ENCODE measurements at regions not wholly inside any gene's neighbourhood (a gene's known extent, or its start where the extent isn't known, plus 50 kb on each side); places are given as distances from the start of the nearest gene placed in this dataset.

DNA sequence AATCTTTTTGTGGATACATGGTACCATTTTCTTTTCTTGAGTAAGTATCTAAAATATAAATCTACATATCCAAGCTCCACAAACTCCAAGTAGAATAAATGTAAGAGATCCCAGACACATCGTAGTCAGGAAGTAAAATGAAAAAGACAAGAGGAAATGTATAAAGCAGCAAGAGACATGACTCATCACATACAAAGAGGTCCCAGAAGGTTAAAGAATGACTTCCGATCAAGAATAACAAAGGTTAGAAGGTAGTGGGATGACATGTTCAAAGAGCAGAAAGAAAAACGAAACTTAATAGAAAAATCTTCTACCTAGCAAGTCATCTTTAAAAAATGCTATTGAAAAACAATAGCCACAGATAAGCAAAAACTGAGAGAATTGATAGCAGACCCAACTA lies 705.8 kb downstream of the NR2F2 start:
- no peak for DNase-seq
- no peak overlapping the region for H3K9ac ChIP-seq (ENCODE audit: low read length)
- no peaks in the 10 kb centered on the region for H3K4me1 ChIP-seq (ENCODE audit: low read length)
- no peaks in the 10 kb centered on the region for H3K27me3 ChIP-seq (ENCODE audit: low read length)
- H4K20me1 ChIP-seq (ENCODE audit: insufficient read depth, low read depth, low read length): no peaks in the 10 kb centered on the region
- no peak overlapping the region for H3K27ac ChIP-seq (ENCODE audit: low read length)
- no peak overlapping the region for H3K4me3 ChIP-seq (ENCODE audit: low read length)
- no peak overlapping the region for H3K4me2 ChIP-seq (ENCODE audit: low read depth, low read length, poor library complexity, severe bottlenecking)
- H2AFZ ChIP-seq (ENCODE audit: low read length): no peak overlapping the region
- H3K36me3 ChIP-seq (ENCODE audit: insufficient read depth, low read length): no peaks in the 10 kb centered on the region
- H3K79me2 ChIP-seq (ENCODE audit: low read length): no peaks in the 10 kb centered on the region
- peaks cover 41% of the 10 kb centered on the region for H3K9me3 ChIP-seq (ENCODE audit: low read length)
- no peaks in the 10 kb centered on the region for H3K9me2 ChIP-seq (replicated peaks; ENCODE audit: insufficient read depth, low read length)

DNA sequence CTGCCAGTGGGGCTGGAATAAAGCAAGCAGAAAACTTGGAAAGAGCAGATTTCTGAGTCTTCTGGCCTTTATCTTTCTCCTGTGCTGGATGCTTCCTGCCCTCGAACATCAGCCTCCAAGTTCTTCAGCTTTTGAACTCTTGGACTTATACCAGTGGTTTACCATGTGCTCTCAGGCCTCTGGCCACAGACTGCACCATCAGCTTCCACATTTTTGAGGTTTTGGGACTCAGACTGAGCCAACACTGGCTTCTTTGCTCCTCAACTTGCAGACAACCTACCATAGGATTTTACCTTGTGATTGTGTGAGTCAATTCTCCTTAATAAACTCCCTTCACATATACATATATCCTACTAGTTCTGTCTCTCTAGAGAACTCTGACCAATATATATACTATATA lies 706.6 kb downstream of the NR2F2 start:
- H3K4me3 ChIP-seq (ENCODE audit: low read length): no peak overlapping the region
- H3K27ac ChIP-seq (ENCODE audit: low read length): no peak overlapping the region
- H4K20me1 ChIP-seq (ENCODE audit: insufficient read depth, low read depth, low read length): no peaks in the 10 kb centered on the region
- no peaks in the 10 kb centered on the region for H3K27me3 ChIP-seq (ENCODE audit: low read length)
- no peaks in the 10 kb centered on the region for H3K36me3 ChIP-seq (ENCODE audit: insufficient read depth, low read length)
- H3K4me2 ChIP-seq (ENCODE audit: low read depth, low read length, poor library complexity, severe bottlenecking): no peak overlapping the region
- H3K9ac ChIP-seq (ENCODE audit: low read length): no peak overlapping the region
- H3K9me3 ChIP-seq (ENCODE audit: low read length): peaks cover 41% of the 10 kb centered on the region
- no peaks in the 10 kb centered on the region for H3K79me2 ChIP-seq (ENCODE audit: low read length)
- H2AFZ ChIP-seq (ENCODE audit: low read length): no peak overlapping the region
- H3K9me2 ChIP-seq (replicated peaks; ENCODE audit: insufficient read depth, low read length): no peaks in the 10 kb centered on the region
- DNase-seq: no peak
- no peaks in the 10 kb centered on the region for H3K4me1 ChIP-seq (ENCODE audit: low read length)

DNA sequence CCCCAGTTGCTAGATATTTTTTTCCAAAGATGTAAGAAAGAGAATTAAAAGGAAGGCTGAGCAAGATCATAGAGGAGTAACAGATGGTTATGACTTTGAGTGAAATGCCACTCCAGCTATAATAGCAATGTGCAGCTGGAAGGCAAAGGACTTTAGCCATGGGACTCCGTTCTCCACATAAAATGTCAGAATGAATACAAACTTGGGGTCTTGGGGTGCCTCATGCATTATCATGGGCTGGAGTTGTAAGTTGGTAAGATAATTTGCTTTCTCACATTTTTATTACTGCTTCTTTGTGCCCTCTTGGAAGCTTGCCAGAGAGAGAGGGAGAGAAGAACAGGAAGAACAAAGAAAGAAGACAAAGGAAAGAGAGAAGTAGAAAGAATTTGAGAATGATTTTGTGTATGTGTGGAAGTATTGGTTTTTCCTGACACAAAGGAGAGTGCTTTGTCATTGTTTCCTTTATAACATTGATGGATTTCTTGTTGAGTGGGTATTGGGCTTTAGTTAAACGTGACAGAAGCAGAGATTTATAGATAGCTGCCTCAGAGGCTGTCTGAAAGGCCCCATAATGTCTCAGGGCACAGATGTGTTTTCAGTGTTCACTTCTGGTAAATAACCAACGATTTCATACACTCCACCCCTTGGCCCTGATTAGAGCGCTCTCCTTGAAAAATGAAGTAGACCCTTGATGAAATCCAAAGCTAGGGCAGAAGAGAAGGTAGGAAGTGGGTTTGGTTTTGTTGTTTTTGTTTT lies 715.3 kb downstream of the NR2F2 start:
- no peak overlapping the region for H3K9ac ChIP-seq (ENCODE audit: low read length)
- no peaks in the 10 kb centered on the region for H3K36me3 ChIP-seq (ENCODE audit: insufficient read depth, low read length)
- H4K20me1 ChIP-seq (ENCODE audit: insufficient read depth, low read depth, low read length): no peaks in the 10 kb centered on the region
- no peak overlapping the region for H3K27ac ChIP-seq (ENCODE audit: low read length)
- H3K9me2 ChIP-seq (replicated peaks; ENCODE audit: insufficient read depth, low read length): no peaks in the 10 kb centered on the region
- no peaks in the 10 kb centered on the region for H3K79me2 ChIP-seq (ENCODE audit: low read length)
- no peak for DNase-seq
- H3K4me3 ChIP-seq (ENCODE audit: low read length): no peak overlapping the region
- no peak overlapping the region for H2AFZ ChIP-seq (ENCODE audit: low read length)
- H3K27me3 ChIP-seq (ENCODE audit: low read length): no peaks in the 10 kb centered on the region
- no peaks in the 10 kb centered on the region for H3K4me1 ChIP-seq (ENCODE audit: low read length)
- H3K4me2 ChIP-seq (ENCODE audit: low read depth, low read length, poor library complexity, severe bottlenecking): no peak overlapping the region
- H3K9me3 ChIP-seq (ENCODE audit: low read length): peaks cover 29% of the 10 kb centered on the region

DNA sequence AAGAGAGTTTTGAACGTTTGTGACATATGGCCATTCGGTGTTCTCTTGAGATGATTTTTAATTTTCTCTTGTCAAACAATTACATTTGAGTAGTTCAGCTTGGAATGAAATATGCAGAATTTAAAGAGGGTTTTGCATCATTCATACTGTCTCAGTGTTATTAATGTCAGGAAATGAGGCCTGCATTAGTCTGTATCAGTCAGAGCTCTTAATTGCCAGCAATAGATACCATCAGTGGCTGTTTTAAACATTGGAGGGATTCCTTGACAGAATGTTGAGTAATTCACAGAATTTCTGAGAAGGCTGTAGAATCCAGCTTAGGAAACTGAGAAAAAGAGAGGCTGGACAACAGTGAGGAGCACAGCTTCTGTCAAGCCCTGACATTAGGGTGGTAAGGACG lies 722.0 kb downstream of the NR2F2 start:
- Histone ChIP-seq H3K9me3 (ENCODE audit: low read length) (peaks cover 38% of the 10 kb centered on the region), H3K4me2 (ENCODE audit: low read depth, low read length, poor library complexity, severe bottlenecking) (no peak overlapping the region), H3K9me2 (replicated peaks; ENCODE audit: insufficient read depth, low read length) (no peaks in the 10 kb centered on the region), H3K4me1 (ENCODE audit: low read length) (no peaks in the 10 kb centered on the region), H3K27me3 (ENCODE audit: low read length) (no peaks in the 10 kb centered on the region), H3K9ac (ENCODE audit: low read length) (no peak overlapping the region), H3K27ac (ENCODE audit: low read length) (no peak overlapping the region), H2AFZ (ENCODE audit: low read length) (no peak overlapping the region), H3K79me2 (ENCODE audit: low read length) (no peaks in the 10 kb centered on the region), H4K20me1 (ENCODE audit: insufficient read depth, low read depth, low read length) (no peaks in the 10 kb centered on the region), H3K36me3 (ENCODE audit: insufficient read depth, low read length) (no peaks in the 10 kb centered on the region), H3K4me3 (ENCODE audit: low read length) (no peak overlapping the region)
- DNase-seq: no peak

DNA sequence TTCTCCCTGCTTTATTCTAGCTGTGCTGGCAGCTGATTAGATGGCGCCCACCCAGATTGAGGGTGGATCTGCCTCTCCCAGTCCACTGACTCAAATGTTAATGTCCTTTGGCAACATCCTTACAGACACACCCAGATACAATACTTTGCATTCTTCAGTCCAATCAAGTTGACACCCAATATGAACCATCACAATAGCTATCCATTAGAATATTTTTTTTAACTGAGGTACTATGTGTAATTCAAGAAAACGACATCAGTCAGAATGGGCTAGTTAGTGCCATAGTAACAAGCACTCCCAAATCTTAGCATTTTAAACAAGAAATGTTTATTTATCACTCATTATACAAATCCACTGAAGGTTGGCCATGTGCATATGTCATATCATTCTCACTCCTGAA lies 723.1 kb downstream of the NR2F2 start:
- peaks cover 40% of the 10 kb centered on the region for H3K9me3 ChIP-seq (ENCODE audit: low read length)
- no peak overlapping the region for H3K4me2 ChIP-seq (ENCODE audit: low read depth, low read length, poor library complexity, severe bottlenecking)
- H4K20me1 ChIP-seq (ENCODE audit: insufficient read depth, low read depth, low read length): no peaks in the 10 kb centered on the region
- no peaks in the 10 kb centered on the region for H3K4me1 ChIP-seq (ENCODE audit: low read length)
- H3K27me3 ChIP-seq (ENCODE audit: low read length): no peaks in the 10 kb centered on the region
- H2AFZ ChIP-seq (ENCODE audit: low read length): no peak overlapping the region
- no peak for DNase-seq
- H3K27ac ChIP-seq (ENCODE audit: low read length): no peak overlapping the region
- H3K9me2 ChIP-seq (replicated peaks; ENCODE audit: insufficient read depth, low read length): no peaks in the 10 kb centered on the region
- H3K9ac ChIP-seq (ENCODE audit: low read length): no peak overlapping the region
- H3K4me3 ChIP-seq (ENCODE audit: low read length): no peak overlapping the region
- no peaks in the 10 kb centered on the region for H3K36me3 ChIP-seq (ENCODE audit: insufficient read depth, low read length)
- H3K79me2 ChIP-seq (ENCODE audit: low read length): no peaks in the 10 kb centered on the region

DNA sequence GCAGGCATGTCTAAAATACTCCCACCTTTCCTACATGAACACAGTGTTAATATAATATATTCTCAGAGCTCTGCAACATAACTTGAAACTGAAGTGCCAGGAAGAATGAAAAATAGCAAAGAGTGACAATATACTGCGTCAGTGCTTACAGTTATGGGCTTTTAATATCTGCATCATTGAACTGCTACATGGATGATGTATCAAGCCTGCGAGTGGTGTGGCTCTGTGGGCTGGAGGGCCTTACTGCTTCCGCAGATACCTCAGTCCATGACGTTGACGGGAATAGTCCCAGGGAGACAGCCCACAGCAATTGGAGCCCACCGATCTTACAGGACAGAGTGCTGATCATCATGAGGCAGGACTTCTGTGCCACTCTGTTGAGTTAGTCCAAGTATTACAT lies 727.0 kb downstream of the NR2F2 start:
- no peak overlapping the region for H2AFZ ChIP-seq (ENCODE audit: low read length)
- H3K9ac ChIP-seq (ENCODE audit: low read length): no peak overlapping the region
- H3K27me3 ChIP-seq (ENCODE audit: low read length): no peaks in the 10 kb centered on the region
- no peaks in the 10 kb centered on the region for H4K20me1 ChIP-seq (ENCODE audit: insufficient read depth, low read depth, low read length)
- no peaks in the 10 kb centered on the region for H3K4me1 ChIP-seq (ENCODE audit: low read length)
- no peaks in the 10 kb centered on the region for H3K9me2 ChIP-seq (replicated peaks; ENCODE audit: insufficient read depth, low read length)
- no peaks in the 10 kb centered on the region for H3K36me3 ChIP-seq (ENCODE audit: insufficient read depth, low read length)
- H3K4me3 ChIP-seq (ENCODE audit: low read length): no peak overlapping the region
- H3K9me3 ChIP-seq (ENCODE audit: low read length): peaks cover 38% of the 10 kb centered on the region
- no peak for DNase-seq
- H3K79me2 ChIP-seq (ENCODE audit: low read length): no peaks in the 10 kb centered on the region
- no peak overlapping the region for H3K4me2 ChIP-seq (ENCODE audit: low read depth, low read length, poor library complexity, severe bottlenecking)
- H3K27ac ChIP-seq (ENCODE audit: low read length): no peak overlapping the region

DNA sequence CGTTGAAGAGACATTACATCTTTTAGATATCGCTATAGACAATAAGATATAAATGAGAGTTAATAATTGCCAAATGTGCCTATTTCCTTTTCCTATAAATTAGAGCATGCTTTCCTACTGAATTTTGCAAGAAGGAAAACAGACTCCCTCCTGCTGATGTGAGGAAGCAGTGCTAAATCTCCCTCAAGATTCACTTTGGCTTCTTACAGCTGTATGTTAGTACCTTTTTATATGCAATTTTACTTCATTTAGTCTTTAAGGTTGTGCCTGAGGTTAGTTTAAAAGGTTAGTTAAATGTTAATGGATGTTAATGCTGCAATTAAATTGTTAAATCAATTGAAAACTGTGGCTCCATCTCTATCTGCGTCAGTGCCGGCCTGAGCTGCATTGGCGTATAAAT lies 728.8 kb downstream of the NR2F2 start:
- Histone ChIP-seq H3K9me3 (ENCODE audit: low read length) (peaks cover 38% of the 10 kb centered on the region), H4K20me1 (ENCODE audit: insufficient read depth, low read depth, low read length) (no peaks in the 10 kb centered on the region), H3K79me2 (ENCODE audit: low read length) (no peaks in the 10 kb centered on the region), H3K9ac (ENCODE audit: low read length) (no peak overlapping the region), H3K4me2 (ENCODE audit: low read depth, low read length, poor library complexity, severe bottlenecking) (no peak overlapping the region), H3K4me3 (ENCODE audit: low read length) (no peak overlapping the region), H3K4me1 (ENCODE audit: low read length) (no peaks in the 10 kb centered on the region), H3K9me2 (replicated peaks; ENCODE audit: insufficient read depth, low read length) (no peaks in the 10 kb centered on the region), H2AFZ (ENCODE audit: low read length) (no peak overlapping the region), H3K36me3 (ENCODE audit: insufficient read depth, low read length) (no peaks in the 10 kb centered on the region), H3K27me3 (ENCODE audit: low read length) (no peaks in the 10 kb centered on the region), H3K27ac (ENCODE audit: low read length) (no peak overlapping the region)
- no peak for DNase-seq

DNA sequence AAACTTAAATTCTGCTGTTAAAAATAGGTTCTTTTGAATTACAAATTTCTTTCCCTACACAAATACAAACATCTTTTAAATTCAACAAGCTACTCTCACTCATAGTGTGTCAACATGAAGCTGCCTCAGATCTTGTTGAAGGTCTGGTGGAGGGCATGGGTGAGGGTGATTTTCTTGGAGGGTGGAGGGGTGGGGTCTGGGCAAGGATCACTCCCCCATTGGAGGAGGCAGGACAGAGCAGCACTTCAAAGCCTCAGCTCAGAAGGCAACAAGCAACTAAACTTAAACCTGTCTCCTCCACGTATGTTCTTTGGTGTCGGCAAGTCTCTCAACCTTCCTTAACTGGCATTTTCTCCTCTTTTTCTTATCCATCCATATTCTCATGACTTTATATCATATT lies 730.9 kb downstream of the NR2F2 start:
- Histone ChIP-seq H3K4me3 (ENCODE audit: low read length) (no peak overlapping the region), H3K79me2 (ENCODE audit: low read length) (no peaks in the 10 kb centered on the region), H4K20me1 (ENCODE audit: insufficient read depth, low read depth, low read length) (no peaks in the 10 kb centered on the region), H3K4me1 (ENCODE audit: low read length) (no peaks in the 10 kb centered on the region), H3K9me3 (ENCODE audit: low read length) (peaks cover 31% of the 10 kb centered on the region), H3K36me3 (ENCODE audit: insufficient read depth, low read length) (no peaks in the 10 kb centered on the region), H3K27me3 (ENCODE audit: low read length) (no peaks in the 10 kb centered on the region), H2AFZ (ENCODE audit: low read length) (no peak overlapping the region), H3K9ac (ENCODE audit: low read length) (no peak overlapping the region), H3K9me2 (replicated peaks; ENCODE audit: insufficient read depth, low read length) (no peaks in the 10 kb centered on the region), H3K4me2 (ENCODE audit: low read depth, low read length, poor library complexity, severe bottlenecking) (no peak overlapping the region), H3K27ac (ENCODE audit: low read length) (no peak overlapping the region)
- DNase-seq: no peak

All from Karpas-422 (cell line).